Transverse colon (tissue), 4 donors: ENCODE measurements at regions not wholly inside any gene's neighbourhood (a gene's known extent, or its start where the extent isn't known, plus 50 kb on each side); places are given as distances from the start of the nearest gene placed in this dataset.

Experiments used
- DNase-seq: peaks from one replicate; pipeline ENCODE4 v3.0.0-alpha.2; 2019
- H3K27ac ChIP-seq, 4 donors: fragments of 200-600 bp; sonication (generic); 2 replicates each; pipeline ENCODE4 v1.5.1; 2016 to 2018; ENCODE audit warnings: inconsistent platforms in 4 of 4
- H3K27me3 ChIP-seq: fragments of 200-600 bp; sonication (generic); 2 replicates; pipeline ENCODE4 v1.5.1; 2017; ENCODE audit warnings: inconsistent platforms
- H3K36me3 ChIP-seq, 4 donors: fragments of 200-600 bp; sonication (generic); 2 replicates each; pipeline ENCODE4 v1.5.1; 2017 to 2019; ENCODE audit warnings: inconsistent platforms in 4 of 4
- H3K4me1 ChIP-seq, 4 donors: fragments of 200-600 bp; sonication (generic); 2 replicates each; pipeline ENCODE4 v1.5.1; 2017 to 2020; ENCODE audit warnings: inconsistent platforms in 4 of 4
- H3K4me3 ChIP-seq, 4 donors: fragments of 200-600 bp; sonication (generic); 1 replicate in 1 of 4; 2 replicates in 3 of 4; pipeline versions ENCODE4 v1.5.1 to v1.6.1; 2017 to 2019; ENCODE audit warnings: inconsistent platforms in 4 of 4
- H3K9me3 ChIP-seq, 2 donors: fragments of 200-600 bp; sonication (generic); 2 replicates each; pipeline ENCODE4 v1.5.1; 2017 to 2019; ENCODE audit warnings: inconsistent platforms in 2 of 2
- EP300 ChIP-seq: sonication (generic); formaldehyde crosslinking; IDR thresholded peaks from one replicate; pipeline ENCODE4 v1.6.1; 2017; ENCODE audit warnings: antibody characterized with exemption, low read depth
- POLR2A ChIP-seq: fragments of 450-650 bp; IDR thresholded peaks from one replicate; pipeline ENCODE4 v1.6.1; 2016; ENCODE audit warnings: antibody characterized with exemption, mild to moderate bottlenecking, moderate library complexity
- POLR2AphosphoS5 ChIP-seq, 3 donors: sonication (generic); formaldehyde crosslinking; IDR thresholded peaks; one replicate each; pipeline ENCODE4 v1.6.1; 2016; ENCODE audit warnings: antibody characterized with exemption in 3 of 3
- WGBS, 2 donors: methylation state at CpG; one replicate each; pipeline ENCODE4 v1.1.5; 2018; ENCODE audit warnings: low coverage in 1 of 2; 5-methylcytosine and 5-hydroxymethylcytosine counted together
- in situ Hi-C, 4 donors: fragments of 200-750 bp; cut with MboI; loops; one replicate each; pipeline versions ENCODE4 v1.15.0 to v1.15.1; 2017; ENCODE audit warnings: low sequenced_read_pairs in 3 of 4, low pct_ligation_motif_present in 1 of 4, low pct_unique_long_range_greater_than_20kb in 1 of 4
- intact Hi-C: fragments of 100-400 bp; cut with DNase I; formaldehyde crosslinking; loops from one replicate; pipeline ENCODE4 v1.15.1; 2023; ENCODE audit warnings: low total_unique reads
- TF ChIP-seq, protein P1 (sequence below), 5 experiments: fragments of 200-600 bp in 3 of 5; fragments of 450-650 bp in 2 of 5; sonication (generic) in 3 of 5; IDR thresholded peaks; 1 replicate in 2 of 5; 2 replicates in 3 of 5; pipeline ENCODE4 v1.5.1; 2016 to 2017; ENCODE audit warnings: antibody characterized with exemption in 5 of 5, inconsistent platforms in 3 of 5, mild to moderate bottlenecking in 2 of 5, moderate library complexity in 1 of 5

DNA sequence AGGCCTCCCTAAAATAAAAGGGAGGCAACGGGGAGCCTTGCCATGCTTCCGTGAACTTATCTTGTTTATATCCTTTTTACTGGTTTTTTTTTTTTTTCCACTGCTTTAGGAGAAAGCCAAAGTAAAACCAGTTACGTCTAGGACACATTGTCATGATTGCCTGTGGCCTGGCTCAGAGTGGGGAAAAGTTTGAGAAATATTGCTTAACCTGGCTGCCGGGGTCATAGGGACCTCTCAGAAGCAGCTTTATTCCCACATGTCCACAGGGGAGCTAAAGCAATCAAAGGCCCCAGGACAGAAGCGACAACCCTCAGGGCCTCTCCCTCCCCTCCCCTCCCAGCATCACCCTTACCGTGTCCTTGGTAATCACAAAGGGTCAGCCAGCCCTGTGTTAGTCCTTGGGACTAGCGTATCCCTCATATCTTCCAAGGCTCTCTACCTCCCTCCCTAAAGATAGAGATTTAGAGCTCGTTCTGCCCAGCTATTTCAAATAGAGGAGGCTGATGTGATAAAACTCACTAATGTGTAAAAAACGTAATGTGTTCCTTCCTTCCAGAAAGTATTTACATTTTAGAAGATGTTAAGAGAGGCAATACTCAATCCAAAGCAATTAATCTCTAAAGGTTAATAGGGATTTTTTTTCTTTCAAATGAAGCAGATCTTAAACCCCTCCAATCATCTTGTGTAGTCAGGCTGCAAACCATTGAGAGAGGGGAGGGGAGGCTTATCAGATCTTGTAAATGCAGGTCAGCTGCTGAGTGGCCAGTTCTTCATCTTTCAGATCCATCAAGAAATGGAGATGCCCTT, 64.8 kb upstream of the PRKAR2B start:
- Histone ChIP-seq H3K27ac (no peak overlapping the region), H3K36me3 (no peaks in the 10 kb centered on the region)

DNA sequence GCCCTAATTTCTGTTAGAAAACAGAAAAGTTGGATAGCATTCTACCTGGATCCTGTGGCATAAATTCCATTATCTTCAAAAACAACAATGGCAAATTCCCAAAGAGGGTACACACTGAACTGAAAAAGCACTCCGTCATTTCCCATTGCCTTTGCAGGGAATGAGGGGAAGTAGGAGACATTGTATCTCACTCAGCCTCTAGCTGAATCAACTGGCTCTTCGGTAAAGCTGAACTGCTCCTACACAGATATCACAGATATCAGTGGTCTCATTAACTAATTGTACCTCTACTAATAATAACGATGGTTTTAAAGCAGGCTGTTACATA, 64.2 kb upstream of the PRKAR2B start:
- Histone ChIP-seq H3K27me3 (no peaks in the 10 kb centered on the region), H3K36me3 (no peaks in the 10 kb centered on the region), H3K9me3 (no peaks in the 10 kb centered on the region), H3K27ac (no peak overlapping the region), H3K4me1 (no peaks in the 10 kb centered on the region), H3K4me3 (no peak overlapping the region)
- TF ChIP-seq, protein P1, sequence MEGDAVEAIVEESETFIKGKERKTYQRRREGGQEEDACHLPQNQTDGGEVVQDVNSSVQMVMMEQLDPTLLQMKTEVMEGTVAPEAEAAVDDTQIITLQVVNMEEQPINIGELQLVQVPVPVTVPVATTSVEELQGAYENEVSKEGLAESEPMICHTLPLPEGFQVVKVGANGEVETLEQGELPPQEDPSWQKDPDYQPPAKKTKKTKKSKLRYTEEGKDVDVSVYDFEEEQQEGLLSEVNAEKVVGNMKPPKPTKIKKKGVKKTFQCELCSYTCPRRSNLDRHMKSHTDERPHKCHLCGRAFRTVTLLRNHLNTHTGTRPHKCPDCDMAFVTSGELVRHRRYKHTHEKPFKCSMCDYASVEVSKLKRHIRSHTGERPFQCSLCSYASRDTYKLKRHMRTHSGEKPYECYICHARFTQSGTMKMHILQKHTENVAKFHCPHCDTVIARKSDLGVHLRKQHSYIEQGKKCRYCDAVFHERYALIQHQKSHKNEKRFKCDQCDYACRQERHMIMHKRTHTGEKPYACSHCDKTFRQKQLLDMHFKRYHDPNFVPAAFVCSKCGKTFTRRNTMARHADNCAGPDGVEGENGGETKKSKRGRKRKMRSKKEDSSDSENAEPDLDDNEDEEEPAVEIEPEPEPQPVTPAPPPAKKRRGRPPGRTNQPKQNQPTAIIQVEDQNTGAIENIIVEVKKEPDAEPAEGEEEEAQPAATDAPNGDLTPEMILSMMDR (IDR thresholded peaks at IDR 0.05) = no peak
- TF ChIP-seq POLR2AphosphoS5 (IDR thresholded peaks at IDR 0.05) (no peak), POLR2A (no peak), EP300 (no peak)
- intact Hi-C loops (loop anchor here (10.0 kb wide), 1 partner anchor 1696 kb away; no protein-coding TSS in a partner anchor), in situ Hi-C loops (no loop called here)
- DNase-seq = no peak
- WGBS, 2 donors = 90 to 99% methylated on average over 2 to 3 of the region's 3 CpGs

More for the DNA sequence above, 64.8 kb upstream of the PRKAR2B start:
- in situ Hi-C loops (no loop called here), intact Hi-C loops (loop anchor here (10.0 kb wide), 1 partner anchor 1695 kb away; no protein-coding TSS in a partner anchor)
- no peak for DNase-seq
- no peaks in the 10 kb centered on the region for H3K4me1 ChIP-seq
- no peaks in the 10 kb centered on the region for H3K9me3 ChIP-seq
- no peak overlapping the region for H3K4me3 ChIP-seq
- TF ChIP-seq, protein P1 (IDR thresholded peaks at IDR 0.05) = no peak
- TF ChIP-seq EP300 = no peak
- no peak for TF ChIP-seq POLR2A
- no peak for TF ChIP-seq POLR2AphosphoS5 (IDR thresholded peaks at IDR 0.05)
- 71 to 75% methylated on average over 6 to 9 of the region's 9 CpGs for WGBS, 2 donors
- no peaks in the 10 kb centered on the region for H3K27me3 ChIP-seq

DNA sequence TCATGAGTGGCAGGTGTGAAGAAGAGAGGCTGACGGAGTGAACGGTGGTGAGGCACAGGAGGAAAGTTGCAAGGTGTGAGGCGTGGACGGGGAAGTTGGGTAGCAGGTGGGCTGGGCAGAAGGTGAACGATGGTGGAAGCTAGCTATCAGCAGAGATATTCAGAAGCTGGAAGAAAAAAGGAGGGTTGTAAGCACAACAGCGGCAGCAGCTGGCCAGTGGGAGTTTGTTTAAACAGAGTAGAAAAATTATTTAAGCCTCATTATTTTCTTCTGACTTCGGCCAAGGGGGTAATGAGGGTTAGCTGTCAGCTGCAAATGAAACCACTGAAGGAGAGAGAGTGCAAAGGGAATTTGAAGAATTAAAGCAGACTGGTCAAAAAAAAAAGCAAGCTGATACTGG, 62.1 kb upstream of the PRKAR2B start:
- WGBS, 2 donors = 67 to 83% methylated on average over 5 to 7 of the region's 7 CpGs
- Histone ChIP-seq H3K4me3 (no peak overlapping the region), H3K27me3 (no peaks in the 10 kb centered on the region), H3K36me3 (no peaks in the 10 kb centered on the region), H3K27ac (no peak overlapping the region), H3K9me3 (no peaks in the 10 kb centered on the region), H3K4me1 (no peaks in the 10 kb centered on the region)
- intact Hi-C loops (loop anchor here (10.0 kb wide), 1 partner anchor 1698 kb away; no protein-coding TSS in a partner anchor), in situ Hi-C loops (no loop called here)
- no peak for DNase-seq
- TF ChIP-seq, protein P1 (IDR thresholded peaks at IDR 0.05) = no peak
- no peak for TF ChIP-seq POLR2AphosphoS5 (IDR thresholded peaks at IDR 0.05)
- TF ChIP-seq POLR2A = no peak
- TF ChIP-seq EP300 = no peak

DNA sequence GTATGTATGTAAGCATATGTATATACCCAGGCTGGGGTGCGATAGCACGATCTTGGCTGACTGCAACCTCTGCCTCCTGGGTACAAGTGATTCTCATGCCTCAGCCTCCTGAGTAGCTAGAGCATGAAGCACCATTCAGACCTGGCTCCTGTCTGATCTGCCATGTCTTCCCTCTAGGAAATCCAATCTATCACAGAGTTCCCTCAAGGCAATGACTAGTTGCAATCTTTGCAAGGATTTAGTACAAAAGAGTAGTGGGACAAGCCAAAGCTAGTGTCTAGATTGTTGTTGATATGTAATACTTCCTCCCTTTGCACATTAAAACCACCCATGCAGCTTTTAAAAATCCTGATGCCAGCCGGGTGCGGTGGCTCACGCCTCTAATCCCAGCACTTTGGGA, 60.5 kb upstream of the PRKAR2B start:
- no peak overlapping the region for H3K4me3 ChIP-seq
- H3K4me1 ChIP-seq = no peaks in the 10 kb centered on the region
- H3K27me3 ChIP-seq = no peaks in the 10 kb centered on the region
- no peaks in the 10 kb centered on the region for H3K36me3 ChIP-seq
- no peaks in the 10 kb centered on the region for H3K9me3 ChIP-seq
- in situ Hi-C loops (no loop called here), intact Hi-C loops (loop anchor here (10.0 kb wide), 1 partner anchor 1699 kb away; no protein-coding TSS in a partner anchor)
- 93 to 96% methylated on average over 5 of the region's 5 CpGs for WGBS, 2 donors
- no peak overlapping the region for H3K27ac ChIP-seq
- TF ChIP-seq EP300 = no peak
- TF ChIP-seq, protein P1 (IDR thresholded peaks at IDR 0.05) = no peak
- no peak for TF ChIP-seq POLR2AphosphoS5 (IDR thresholded peaks at IDR 0.05)
- TF ChIP-seq POLR2A = no peak
- no peak for DNase-seq
